Activated T-cell treated with anti-CD3 and anti-CD28 coated beads, Interleukin-2, amount 50 U/mL, for 24 hours (primary cell): ENCODE measurements at regions not wholly inside any gene's neighbourhood (a gene's known extent, or its start where the extent isn't known, plus 50 kb on each side); places are given as distances from the start of the nearest gene placed in this dataset.

Experiments
- DNase-seq: peaks from one replicate; pipeline ENCODE4 v3.0.0-alpha.2; 2020
- H3K27ac Mint-ChIP-seq: 2 replicates; pipeline ENCODE4 v1.8.0; 2020; ENCODE audit warnings: mild to moderate bottlenecking, mixed read lengths
- H3K27me3 Mint-ChIP-seq: 2 replicates; pipeline ENCODE4 v1.8.0; 2020; ENCODE audit warnings: mixed read lengths
- H3K36me3 Mint-ChIP-seq: 2 replicates; pipeline ENCODE4 v1.8.0; 2020; ENCODE audit warnings: low read depth, mixed read lengths
- H3K4me1 Mint-ChIP-seq: 2 replicates; pipeline ENCODE4 v1.8.0; 2020; ENCODE audit warnings: low read depth, mixed read lengths
- H3K4me3 Mint-ChIP-seq: 2 replicates; pipeline ENCODE4 v1.8.0; 2020; ENCODE audit warnings: mild to moderate bottlenecking, moderate library complexity, mixed read lengths
- H3K9me3 Mint-ChIP-seq: 2 replicates; pipeline ENCODE4 v1.8.0; 2020; ENCODE audit warnings: mixed read lengths

- DNase-seq, result no peak
- no peaks in the 10 kb centered on the region for H3K27me3 Mint-ChIP-seq
- no peak overlapping the region for H3K4me3 Mint-ChIP-seq
- H3K9me3 Mint-ChIP-seq, result no peaks in the 10 kb centered on the region
- H3K36me3 Mint-ChIP-seq, result no peaks in the 10 kb centered on the region
- no peaks in the 10 kb centered on the region for H3K4me1 Mint-ChIP-seq
- H3K27ac Mint-ChIP-seq, result no peak overlapping the region
These were observed 394.7 kb upstream of the SULF2 start for GRCh38 chr20:48180024-48180423.

GRCh38 chr20:48178633-48179032, 393.4 kb upstream of the SULF2 start:
- no peaks in the 10 kb centered on the region for H3K4me1 Mint-ChIP-seq
- H3K36me3 Mint-ChIP-seq, result no peaks in the 10 kb centered on the region
- no peak overlapping the region for H3K4me3 Mint-ChIP-seq
- peaks cover 6% of the 10 kb centered on the region for H3K27me3 Mint-ChIP-seq
- no peak overlapping the region for H3K27ac Mint-ChIP-seq
- H3K9me3 Mint-ChIP-seq, result no peaks in the 10 kb centered on the region
- no peak for DNase-seq

GRCh38 chr20:48177058-48177457, 391.8 kb upstream of the SULF2 start:
- no peak for DNase-seq
- Mint-ChIP-seq H3K27me3 (peaks cover 6% of the 10 kb centered on the region), H3K36me3 (no peaks in the 10 kb centered on the region), H3K9me3 (no peaks in the 10 kb centered on the region), H3K4me3 (no peak overlapping the region), H3K27ac (no peak overlapping the region), H3K4me1 (no peaks in the 10 kb centered on the region)

- DNase-seq, result no peak
- Mint-ChIP-seq H3K27me3 (peaks cover 6% of the 10 kb centered on the region), H3K36me3 (no peaks in the 10 kb centered on the region), H3K27ac (no peak overlapping the region), H3K4me3 (no peak overlapping the region), H3K9me3 (no peaks in the 10 kb centered on the region), H3K4me1 (no peaks in the 10 kb centered on the region)
These were observed 390.9 kb upstream of the SULF2 start for GRCh38 chr20:48176139-48176538.

- H3K27ac Mint-ChIP-seq, result no peak overlapping the region
- DNase-seq, result no peak
- no peaks in the 10 kb centered on the region for H3K4me1 Mint-ChIP-seq
- no peak overlapping the region for H3K4me3 Mint-ChIP-seq
- H3K9me3 Mint-ChIP-seq, result no peaks in the 10 kb centered on the region
- no peaks in the 10 kb centered on the region for H3K36me3 Mint-ChIP-seq
- peaks cover 6% of the 10 kb centered on the region for H3K27me3 Mint-ChIP-seq
These were observed 390.0 kb upstream of the SULF2 start for GRCh38 chr20:48175261-48175660.

- Mint-ChIP-seq H3K9me3 (no peaks in the 10 kb centered on the region), H3K36me3 (no peaks in the 10 kb centered on the region), H3K4me1 (no peaks in the 10 kb centered on the region), H3K4me3 (no peak overlapping the region), H3K27ac (no peak overlapping the region), H3K27me3 (peaks cover 6% of the 10 kb centered on the region)
- DNase-seq, result no peak
These were observed 387.0 kb upstream of the SULF2 start for GRCh38 chr20:48172357-48172702.

GRCh38 chr20:48171626-48172356, 386.5 kb upstream of the SULF2 start:
- peaks cover 6% of the 10 kb centered on the region for H3K27me3 Mint-ChIP-seq
- no peak overlapping the region for H3K4me3 Mint-ChIP-seq
- H3K9me3 Mint-ChIP-seq, result no peaks in the 10 kb centered on the region
- no peak overlapping the region for H3K27ac Mint-ChIP-seq
- no peaks in the 10 kb centered on the region for H3K36me3 Mint-ChIP-seq
- no peaks in the 10 kb centered on the region for H3K4me1 Mint-ChIP-seq
- DNase-seq, result no peak

GRCh38 chr20:48171071-48171470, 385.8 kb upstream of the SULF2 start:
- Mint-ChIP-seq H3K4me1 (no peaks in the 10 kb centered on the region), H3K4me3 (no peak overlapping the region), H3K27me3 (peaks cover 6% of the 10 kb centered on the region), H3K36me3 (no peaks in the 10 kb centered on the region), H3K27ac (no peak overlapping the region), H3K9me3 (no peaks in the 10 kb centered on the region)
- no peak for DNase-seq

GRCh38 chr20:48170625-48171024, 385.3 kb upstream of the SULF2 start:
- no peak overlapping the region for H3K27ac Mint-ChIP-seq
- no peaks in the 10 kb centered on the region for H3K9me3 Mint-ChIP-seq
- no peaks in the 10 kb centered on the region for H3K4me1 Mint-ChIP-seq
- no peak overlapping the region for H3K4me3 Mint-ChIP-seq
- H3K27me3 Mint-ChIP-seq, result peaks cover 6% of the 10 kb centered on the region
- DNase-seq, result no peak
- no peaks in the 10 kb centered on the region for H3K36me3 Mint-ChIP-seq

GRCh38 chr20:48169650-48170225, 384.5 kb upstream of the SULF2 start:
- DNase-seq, result no peak
- Mint-ChIP-seq H3K4me1 (no peaks in the 10 kb centered on the region), H3K27me3 (peaks cover 9% of the 10 kb centered on the region), H3K27ac (no peak overlapping the region), H3K4me3 (no peak overlapping the region), H3K36me3 (no peaks in the 10 kb centered on the region), H3K9me3 (no peaks in the 10 kb centered on the region)

- Mint-ChIP-seq H3K9me3 (no peaks in the 10 kb centered on the region), H3K27me3 (peaks cover 4% of the 10 kb centered on the region), H3K36me3 (no peaks in the 10 kb centered on the region), H3K27ac (no peak overlapping the region), H3K4me1 (no peaks in the 10 kb centered on the region), H3K4me3 (no peak overlapping the region)
- DNase-seq, result no peak
These were observed 381.0 kb upstream of the SULF2 start for GRCh38 chr20:48166082-48166835.

GRCh38 chr20:48165401-48165685, 380.1 kb upstream of the SULF2 start:
- Mint-ChIP-seq H3K36me3 (no peaks in the 10 kb centered on the region), H3K4me1 (no peaks in the 10 kb centered on the region), H3K27ac (no peak overlapping the region), H3K4me3 (no peak overlapping the region), H3K9me3 (no peaks in the 10 kb centered on the region), H3K27me3 (peaks cover 7% of the 10 kb centered on the region)
- no peak for DNase-seq

- DNase-seq, result no peak
- H3K9me3 Mint-ChIP-seq, result no peaks in the 10 kb centered on the region
- peaks cover 7% of the 10 kb centered on the region for H3K27me3 Mint-ChIP-seq
- no peak overlapping the region for H3K4me3 Mint-ChIP-seq
- H3K27ac Mint-ChIP-seq, result no peak overlapping the region
- no peaks in the 10 kb centered on the region for H3K36me3 Mint-ChIP-seq
- H3K4me1 Mint-ChIP-seq, result no peaks in the 10 kb centered on the region
These were observed 379.5 kb upstream of the SULF2 start for GRCh38 chr20:48164566-48165400.

GRCh38 chr20:48164034-48164433, 378.8 kb upstream of the SULF2 start:
- no peak overlapping the region for H3K4me3 Mint-ChIP-seq
- H3K27ac Mint-ChIP-seq, result no peak overlapping the region
- no peaks in the 10 kb centered on the region for H3K36me3 Mint-ChIP-seq
- no peak for DNase-seq
- H3K4me1 Mint-ChIP-seq, result no peaks in the 10 kb centered on the region
- no peaks in the 10 kb centered on the region for H3K9me3 Mint-ChIP-seq
- peaks cover 11% of the 10 kb centered on the region for H3K27me3 Mint-ChIP-seq

GRCh38 chr20:48163505-48163904, 378.2 kb upstream of the SULF2 start:
- DNase-seq, result no peak
- no peak overlapping the region for H3K27ac Mint-ChIP-seq
- H3K4me1 Mint-ChIP-seq, result no peaks in the 10 kb centered on the region
- H3K36me3 Mint-ChIP-seq, result no peaks in the 10 kb centered on the region
- no peaks in the 10 kb centered on the region for H3K9me3 Mint-ChIP-seq
- H3K4me3 Mint-ChIP-seq, result no peak overlapping the region
- H3K27me3 Mint-ChIP-seq, result peaks cover 11% of the 10 kb centered on the region
